HepG2 (cell line): ENCODE measurements at regions not wholly inside any gene's neighbourhood (a gene's known extent, or its start where the extent isn't known, plus 50 kb on each side); places are given as distances from the start of the nearest gene placed in this dataset.

Experiments
- ADNP ChIP-seq: sonication (generic); formaldehyde crosslinking; IDR thresholded peaks from 2 replicates; pipeline ENCODE4 v1.4.0; 2020; ENCODE audit warnings: missing genetic modification reagents
- DMTF1 ChIP-seq: sonication (generic); formaldehyde crosslinking; IDR thresholded peaks from 2 replicates; pipeline ENCODE4 v1.4.0; 2020; ENCODE audit warnings: mild to moderate bottlenecking, missing genetic modification reagents
- EEA1 ChIP-seq: sonication (generic); formaldehyde crosslinking; IDR thresholded peaks from 2 replicates; pipeline ENCODE4 v1.5.1; 2020; ENCODE audit warnings: mild to moderate bottlenecking, missing genetic modification reagents, borderline replicate concordance
- ESRRA ChIP-seq: sonication (generic); formaldehyde crosslinking; IDR thresholded peaks from 2 replicates; pipeline ENCODE4 v1.5.1; 2020; ENCODE audit warnings: mild to moderate bottlenecking, low read depth, missing genetic modification reagents
- FIP1L1 ChIP-seq: fragments of 200-400 bp; formaldehyde crosslinking; IDR thresholded peaks from 2 replicates; pipeline ENCODE4 v1.6.1; 2018; ENCODE audit warnings: low read depth, mild to moderate bottlenecking, low read length, moderate library complexity, borderline replicate concordance; ENCODE audit not compliant: insufficient read depth
- GABPA ChIP-seq, 2 experiments: IDR thresholded peaks; 2 replicates each; pipeline ENCODE4 v1.6.1; 2011 to 2016; ENCODE audit warnings: low read depth in 2 of 2, low read length in 1 of 2, missing biosample characterization in 1 of 2, missing genetic modification characterization in 1 of 2
- HIVEP1 ChIP-seq: sonication (generic); formaldehyde crosslinking; IDR thresholded peaks from 2 replicates; pipeline ENCODE4 v1.4.0; 2020; ENCODE audit warnings: mild to moderate bottlenecking, missing genetic modification reagents
- HOXD1 ChIP-seq: sonication (generic); formaldehyde crosslinking; IDR thresholded peaks from 2 replicates; pipeline ENCODE4 v1.5.0; 2020; ENCODE audit warnings: missing genetic modification reagents
- MXD1 ChIP-seq: sonication (generic); formaldehyde crosslinking; IDR thresholded peaks from 2 replicates; pipeline ENCODE4 v1.4.0; 2020; ENCODE audit warnings: mild to moderate bottlenecking, missing genetic modification reagents
- MYNN ChIP-seq: sonication (generic); formaldehyde crosslinking; IDR thresholded peaks from 2 replicates; pipeline ENCODE4 v1.4.0; 2020; ENCODE audit warnings: mild to moderate bottlenecking, low read depth, missing genetic modification reagents
- PAX8 ChIP-seq: sonication (generic); formaldehyde crosslinking; IDR thresholded peaks from 2 replicates; pipeline ENCODE4 v1.8.0; 2022; ENCODE audit warnings: mild to moderate bottlenecking, missing genetic modification reagents, borderline replicate concordance
- PRDM10 ChIP-seq: sonication (generic); formaldehyde crosslinking; IDR thresholded peaks from 2 replicates; pipeline ENCODE4 v1.4.0; 2020; ENCODE audit warnings: low read depth, missing genetic modification reagents
- SP1 ChIP-seq, 2 experiments: fragments of 450-650 bp in 1 of 2; sonication (generic) in 1 of 2; formaldehyde crosslinking in 1 of 2; IDR thresholded peaks; 2 replicates each; pipeline versions ENCODE4 v1.4.0 to v1.6.1; 2016 to 2020; ENCODE audit warnings: missing genetic modification reagents in 1 of 2
- TEAD2 ChIP-seq: sonication (generic); formaldehyde crosslinking; IDR thresholded peaks from 2 replicates; pipeline ENCODE4 v1.9.0; 2021; ENCODE audit warnings: missing genetic modification reagents
- ZFP36 ChIP-seq: fragments of 150-350 bp; IDR thresholded peaks from 2 replicates; pipeline ENCODE4 v1.6.1; 2018; ENCODE audit warnings: borderline replicate concordance, low read length, low read depth; ENCODE audit not compliant: partially characterized antibody
- ZFP36L1 ChIP-seq: sonication (generic); formaldehyde crosslinking; IDR thresholded peaks from 2 replicates; pipeline ENCODE4 v1.8.0; 2022; ENCODE audit warnings: mild to moderate bottlenecking, missing genetic modification reagents, moderate library complexity
- ZNF282 ChIP-seq: fragments of 450-650 bp; IDR thresholded peaks from 2 replicates; pipeline ENCODE4 v1.6.1; 2018; ENCODE audit not compliant: partially characterized antibody
- ZNF414 ChIP-seq: sonication (generic); formaldehyde crosslinking; IDR thresholded peaks from 2 replicates; pipeline ENCODE4 v1.5.0; 2020; ENCODE audit warnings: missing genetic modification reagents
- ZNF577 ChIP-seq: sonication (generic); formaldehyde crosslinking; IDR thresholded peaks from 2 replicates; pipeline ENCODE4 v1.4.0; 2020; ENCODE audit warnings: mild to moderate bottlenecking, low read depth, missing genetic modification reagents, borderline replicate concordance
- ZNF766 ChIP-seq: sonication (generic); formaldehyde crosslinking; IDR thresholded peaks from 2 replicates; pipeline ENCODE4 v1.5.0; 2020; ENCODE audit warnings: missing genetic modification reagents, borderline replicate concordance

GRCh38 chr6:1055015-1055921 lies 256.6 kb upstream of the FOXQ1 start (continued):
- TF ChIP-seq PRDM10 (CRISPR knock-in tag) (peak; percentile 90), PAX8 (CRISPR knock-in tag) (no peak), MXD1 (CRISPR knock-in tag) (no peak), TEAD2 (CRISPR knock-in tag) (no peak), ZNF414 (CRISPR knock-in tag) (no peak), ZFP36L1 (CRISPR knock-in tag) (no peak), ZNF766 (CRISPR knock-in tag) (peak; percentile 78), FIP1L1 (0 out of 2 replicates have a peak, but pooled peaks have one; percentile 18), HOXD1 (CRISPR knock-in tag) (peak; percentile 97), ADNP (no peak), HIVEP1 (CRISPR knock-in tag) (peak; percentile 94), MYNN (0 out of 2 replicates have a peak, but pooled peaks have one; percentile 63), ZNF577 (CRISPR knock-in tag) (no peak), ZNF282 (no peak), ESRRA (CRISPR knock-in tag) (no peak), EEA1 (CRISPR knock-in tag) (no peak), SP1 (IDR thresholded peaks at IDR 0.05) (no peak), SP1 (CRISPR knock-in tag; IDR thresholded peaks at IDR 0.05) (0 out of 2 replicates have a peak, but pooled peaks have one; percentile 8), DMTF1 (no peak), GABPA (IDR thresholded peaks at IDR 0.05; ENCODE audit: low read depth, low read length) (no peak), GABPA (CRISPR knock-in tag; IDR thresholded peaks at IDR 0.05; ENCODE audit: low read depth) (no peak), ZFP36 (no peak)
